CD4-positive, alpha-beta T cell treated with Interleukin-1 beta for 1 hour (primary cell): ENCODE measurements at regions not wholly inside any gene's neighbourhood (a gene's known extent, or its start where the extent isn't known, plus 50 kb on each side); places are given as distances from the start of the nearest gene placed in this dataset.

Experiments
- DNase-seq, 2 donors: peaks; one replicate each; pipeline ENCODE4 v3.0.0-alpha.2; 2020 to 2022

DNA sequence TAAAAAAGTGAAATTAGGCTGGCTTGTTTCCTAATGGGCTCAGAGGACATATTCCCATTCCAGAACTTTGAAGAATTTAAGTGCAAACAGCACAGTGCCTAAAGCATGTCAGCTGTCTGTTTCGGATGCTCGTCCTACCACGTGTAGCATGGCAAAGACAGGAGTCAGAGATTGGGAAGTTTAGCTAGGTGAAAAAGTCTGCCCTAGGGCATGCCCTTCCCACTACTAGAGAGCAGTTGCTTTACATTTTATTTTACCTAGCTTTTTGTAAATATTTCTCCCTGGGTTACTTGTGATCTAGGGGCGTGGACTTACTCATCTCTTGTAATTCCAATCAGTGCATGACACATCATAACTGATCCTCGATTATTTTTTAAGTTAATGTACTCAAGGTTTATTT, 111.1 kb downstream of the LMO4 start:
- DNase-seq = no peak

DNA sequence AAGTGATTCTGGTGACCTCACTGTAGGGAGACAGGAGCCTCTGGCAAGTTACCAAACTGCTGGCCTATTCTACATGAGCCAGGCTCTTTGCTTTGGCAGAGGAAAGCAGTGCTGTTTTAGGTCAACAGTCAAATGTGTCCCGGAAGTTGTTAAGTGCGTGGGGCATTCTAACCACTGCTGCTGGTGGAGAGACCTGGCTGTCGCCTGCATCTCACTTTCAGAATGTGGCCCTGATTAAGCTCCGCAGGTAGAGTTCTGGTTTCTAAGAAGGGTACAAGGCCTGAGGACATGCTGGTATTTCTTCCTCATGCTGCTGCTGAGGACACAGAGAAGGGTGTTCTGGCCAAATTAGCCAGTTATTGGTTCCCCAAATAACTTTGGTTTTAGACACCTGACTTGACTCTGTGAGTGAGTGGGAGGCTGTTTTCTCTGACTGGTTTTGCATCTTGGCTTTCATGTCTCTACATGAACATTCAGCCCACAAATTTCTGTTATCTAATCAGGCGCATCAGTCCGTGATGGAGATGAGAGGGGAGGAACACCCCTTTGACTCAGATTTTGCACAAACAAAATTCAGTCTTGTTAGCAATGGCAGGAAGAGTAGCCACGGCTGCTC, 120.8 kb downstream of the LMO4 start:
- DNase-seq = peak; percentile 12 to 25

DNA sequence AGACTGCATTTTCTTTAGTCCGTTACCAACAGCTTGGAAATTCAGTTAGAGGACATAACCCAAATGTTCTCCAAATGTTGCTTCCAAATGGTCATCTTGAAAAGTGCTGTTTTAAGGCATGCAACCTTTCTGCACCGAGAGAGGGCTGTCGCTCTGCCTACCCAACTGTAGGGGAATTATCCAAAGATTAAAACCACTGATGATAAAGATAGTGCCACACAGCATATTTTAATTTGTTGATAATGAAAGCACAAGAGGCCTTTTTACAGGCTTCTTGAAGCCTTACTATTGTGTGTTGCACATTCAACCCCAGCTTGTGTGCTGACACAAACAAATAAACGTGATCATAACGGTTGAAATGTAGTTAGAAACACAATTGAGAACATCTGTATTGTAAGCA, 121.5 kb downstream of the LMO4 start:
- DNase-seq = no peak

DNA sequence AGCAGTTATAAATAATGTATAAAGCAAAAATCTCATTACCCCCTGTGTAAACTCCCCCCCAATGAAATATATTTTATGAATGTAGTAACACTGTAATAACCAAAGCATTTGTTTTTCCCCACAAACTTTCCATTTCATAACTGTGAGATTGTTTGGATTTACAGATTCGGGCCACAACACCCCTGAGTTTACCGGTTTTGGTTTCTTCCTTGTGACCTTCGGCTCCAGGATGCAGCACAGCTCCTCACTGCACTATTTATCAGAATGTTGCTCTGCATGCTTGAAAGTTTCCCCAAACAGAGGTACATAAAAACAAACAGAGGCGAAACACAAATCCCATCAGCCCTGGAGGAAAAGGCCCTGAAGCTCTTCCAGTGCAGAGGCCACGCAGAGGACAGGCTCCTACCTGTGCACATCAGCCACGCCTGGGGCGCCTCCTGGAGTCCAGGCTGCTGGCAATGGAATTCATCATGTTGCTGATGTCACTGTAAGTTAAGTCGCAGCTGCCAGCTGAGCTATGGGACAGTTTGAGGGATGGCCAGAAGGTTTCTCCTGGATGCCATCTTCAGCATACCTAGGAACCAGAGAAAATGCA, 122.0 kb downstream of the LMO4 start:
- peak in 1 of 2 donors; percentile 33 for DNase-seq

DNA sequence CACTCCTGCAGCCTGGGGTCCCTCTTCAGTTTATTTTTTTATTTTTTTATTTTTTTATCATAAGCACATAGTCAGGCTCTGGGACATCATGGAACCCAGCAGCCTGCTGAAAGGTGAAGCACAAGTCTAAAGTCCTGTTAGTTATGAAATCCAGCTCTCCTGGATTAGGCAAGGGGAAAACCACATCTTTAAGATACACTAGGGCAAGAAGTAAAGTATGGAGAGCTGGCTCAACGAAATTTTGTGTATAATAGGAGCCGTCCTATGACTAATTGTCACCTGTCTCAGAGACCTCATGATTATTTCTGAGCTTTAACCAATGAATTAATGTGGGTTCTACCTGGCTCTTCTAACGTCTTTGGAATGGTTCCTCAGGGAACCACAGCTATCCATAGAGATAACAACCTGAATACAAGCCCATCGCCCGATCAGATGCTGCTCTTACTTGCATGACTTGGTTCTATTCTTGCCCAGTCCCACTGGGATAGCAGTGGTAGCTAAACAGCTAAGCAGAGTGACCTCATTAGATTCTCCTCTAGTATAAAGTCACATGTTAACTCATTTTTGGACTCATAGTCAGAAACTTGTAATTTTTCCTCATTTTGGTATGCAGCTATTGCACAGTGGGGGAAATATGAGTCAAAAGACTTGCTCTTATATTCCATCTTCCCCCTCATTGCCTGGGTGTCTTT, 122.7 kb downstream of the LMO4 start:
- DNase-seq = no peak

DNA sequence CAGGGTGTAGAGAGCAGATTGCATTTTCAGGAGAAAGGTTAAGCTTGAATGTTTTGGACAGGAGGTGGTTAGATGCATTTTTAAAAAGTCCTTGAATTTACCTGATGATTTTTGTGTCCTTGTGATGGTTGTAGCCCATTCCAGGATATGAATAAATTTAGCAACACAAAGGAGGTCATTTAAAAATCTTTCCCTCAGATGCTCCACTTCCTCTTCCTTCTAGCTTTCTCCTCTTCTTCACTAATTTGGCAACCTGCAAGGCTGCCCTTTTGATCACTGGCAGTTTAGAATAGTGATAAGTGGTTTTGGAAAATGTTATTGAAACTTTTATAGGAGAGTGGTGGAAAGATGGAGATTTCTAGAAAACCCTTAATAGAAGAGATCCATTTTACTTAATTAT, 124.0 kb downstream of the LMO4 start:
- DNase-seq = no peak

DNA sequence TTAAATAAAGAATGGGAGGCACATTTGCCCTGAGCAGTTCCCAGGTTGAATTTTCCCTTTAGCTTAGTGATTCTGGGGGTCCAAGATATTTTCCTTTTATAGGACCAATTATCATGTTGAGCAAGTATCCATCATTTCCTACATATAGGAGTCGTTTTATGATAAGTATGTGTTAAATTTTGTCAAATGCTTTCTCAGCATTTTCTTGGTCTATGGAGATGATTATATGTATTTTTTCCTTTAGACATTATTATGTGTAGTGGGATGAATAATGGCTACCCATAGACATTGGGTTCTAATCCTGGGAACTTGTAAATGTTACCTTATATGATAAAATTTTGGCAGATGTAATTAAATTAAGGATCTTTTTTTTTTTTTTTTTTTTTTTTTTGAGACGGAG, 128.7 kb downstream of the LMO4 start:
- DNase-seq = no peak

DNA sequence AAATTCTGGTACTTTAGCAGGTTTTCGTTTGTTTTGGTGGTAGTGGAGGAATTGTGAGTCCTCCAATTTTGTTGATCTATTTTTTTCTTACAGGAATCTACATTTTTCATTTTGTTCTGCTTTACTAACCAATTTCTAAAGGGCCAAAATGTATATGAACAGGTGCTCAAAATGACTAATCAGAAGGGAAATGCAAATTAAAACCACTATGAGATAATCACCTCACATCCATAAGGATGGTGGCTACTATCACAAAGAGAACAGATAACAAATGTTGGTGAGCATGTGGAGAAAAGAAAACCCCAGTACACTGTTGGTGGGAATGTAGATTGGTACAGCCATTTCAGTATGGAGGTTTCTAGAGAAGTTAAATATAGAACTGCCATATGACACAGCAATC, 134.2 kb downstream of the LMO4 start:
- no peak for DNase-seq

DNA sequence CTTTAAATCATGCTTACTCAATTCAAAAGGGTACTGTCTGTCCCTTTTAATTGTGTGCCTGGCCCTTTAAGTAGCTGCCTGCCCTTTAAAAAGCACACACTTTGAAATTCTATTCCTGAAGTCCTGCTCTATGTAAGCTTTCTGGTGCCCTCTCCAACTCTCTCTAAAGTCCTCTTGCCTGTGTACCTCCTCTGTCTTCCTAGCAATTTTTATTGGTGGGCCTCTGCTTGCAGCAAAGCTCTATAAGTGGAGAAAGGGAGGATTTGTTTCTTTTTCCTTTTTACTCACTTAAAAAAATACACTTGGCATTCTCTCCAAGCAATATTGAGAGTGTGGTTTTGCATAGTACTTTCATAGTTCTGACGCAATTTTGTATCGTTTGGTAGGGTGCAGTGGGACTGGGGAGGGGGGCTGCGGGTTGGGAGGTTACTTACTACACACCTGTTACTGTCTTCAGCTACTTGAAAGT, 135.4 kb downstream of the LMO4 start:
- DNase-seq = no peak

DNA sequence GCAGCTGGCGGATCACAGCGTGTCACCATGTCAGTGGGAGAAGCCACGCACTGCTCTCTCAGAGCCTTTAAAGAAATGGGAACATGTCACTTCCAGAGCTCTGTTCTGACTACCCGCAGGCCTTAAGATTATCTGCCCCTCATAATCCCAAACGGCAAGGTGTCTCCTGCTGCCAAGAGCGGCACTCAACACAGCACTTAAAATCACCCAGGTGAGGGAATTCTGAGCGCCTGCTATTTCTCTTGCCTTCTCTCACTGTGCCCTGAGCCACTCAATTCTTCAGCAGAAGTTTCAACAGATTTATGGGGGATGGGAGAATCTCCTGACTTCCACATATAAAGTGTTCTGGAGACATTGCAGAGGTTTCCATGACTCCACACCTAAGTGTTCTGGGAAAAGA, 137.9 kb downstream of the LMO4 start:
- DNase-seq = no peak

DNA sequence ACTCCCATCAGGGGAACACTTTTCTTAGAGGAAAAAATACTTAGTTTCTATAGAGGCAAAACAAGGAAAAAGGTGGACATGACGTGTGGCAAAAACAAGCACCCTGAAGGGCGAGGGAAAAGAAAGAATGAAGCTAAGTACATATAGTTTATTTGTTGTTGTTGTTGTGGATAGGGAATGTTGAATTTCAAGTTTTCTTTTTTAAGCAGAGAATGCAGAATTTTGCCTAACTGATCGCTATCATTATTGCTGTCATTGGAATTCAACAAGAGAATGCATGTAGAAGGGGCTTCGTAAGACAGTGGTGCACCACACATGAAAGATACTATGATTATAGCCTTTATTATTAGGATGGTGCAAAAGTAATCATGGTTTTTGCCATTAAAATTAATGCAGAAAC, 144.0 kb downstream of the LMO4 start:
- no peak for DNase-seq

DNA sequence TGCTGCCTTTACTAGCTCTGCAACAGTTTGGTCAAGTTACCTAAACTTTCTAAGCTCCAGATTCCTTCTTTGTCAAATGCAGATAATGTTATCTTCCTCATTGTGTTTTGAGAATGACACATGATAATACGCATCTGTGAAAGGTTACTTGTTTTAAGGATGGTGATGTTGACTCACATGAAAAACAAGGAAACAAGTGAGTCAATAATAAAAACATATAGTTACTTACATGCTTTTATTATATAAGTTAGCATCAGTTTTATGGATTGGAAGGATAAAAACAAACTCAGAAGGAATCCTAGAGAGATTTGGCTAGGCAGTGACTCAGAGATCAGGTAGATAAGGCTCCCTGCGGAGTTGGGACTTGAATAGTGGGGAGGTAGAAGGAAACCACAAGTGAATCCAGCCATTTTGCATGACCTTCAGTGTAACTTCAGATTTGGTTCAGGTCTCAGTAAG, 144.6 kb downstream of the LMO4 start:
- no peak for DNase-seq

DNA sequence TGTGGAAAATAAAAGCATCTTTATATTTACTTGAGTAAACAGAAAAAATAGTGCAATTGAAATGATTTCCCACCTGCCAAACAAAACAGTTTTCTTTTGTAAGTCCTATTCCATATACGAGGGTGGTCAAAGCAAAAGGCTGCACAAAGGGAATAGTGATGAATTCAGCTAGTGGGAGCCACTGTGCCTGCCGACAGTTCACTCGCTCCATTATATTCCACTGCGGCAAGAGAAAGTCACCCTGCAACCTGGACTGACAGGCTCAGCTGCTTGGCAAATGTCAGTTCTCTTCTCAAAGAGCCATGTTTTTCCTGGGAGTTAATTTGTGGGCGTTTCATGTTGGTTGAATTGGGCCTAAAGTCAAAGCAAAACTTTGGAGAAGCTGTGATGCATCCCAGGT, 145.4 kb downstream of the LMO4 start:
- DNase-seq = no peak

DNA sequence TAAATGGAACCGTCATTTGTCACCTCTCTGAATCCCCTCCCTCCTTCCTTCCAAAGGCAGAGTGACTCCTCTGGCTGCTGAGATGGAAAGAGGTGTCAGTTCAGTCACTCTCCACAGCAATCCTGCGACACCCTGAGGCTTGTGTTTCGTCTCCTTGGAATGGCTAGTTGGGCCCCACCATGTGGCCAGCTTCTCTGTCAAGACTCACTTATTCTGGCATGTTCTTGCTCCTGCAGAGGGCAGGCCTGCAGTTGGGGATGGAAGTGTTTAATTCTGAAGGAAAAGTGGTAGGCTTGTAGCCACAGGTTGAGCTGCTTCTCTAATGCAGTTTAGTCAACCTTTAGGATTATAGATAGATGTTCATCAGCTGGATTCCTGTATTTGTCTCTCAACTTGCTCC, 149.6 kb downstream of the LMO4 start:
- DNase-seq = no peak

DNA sequence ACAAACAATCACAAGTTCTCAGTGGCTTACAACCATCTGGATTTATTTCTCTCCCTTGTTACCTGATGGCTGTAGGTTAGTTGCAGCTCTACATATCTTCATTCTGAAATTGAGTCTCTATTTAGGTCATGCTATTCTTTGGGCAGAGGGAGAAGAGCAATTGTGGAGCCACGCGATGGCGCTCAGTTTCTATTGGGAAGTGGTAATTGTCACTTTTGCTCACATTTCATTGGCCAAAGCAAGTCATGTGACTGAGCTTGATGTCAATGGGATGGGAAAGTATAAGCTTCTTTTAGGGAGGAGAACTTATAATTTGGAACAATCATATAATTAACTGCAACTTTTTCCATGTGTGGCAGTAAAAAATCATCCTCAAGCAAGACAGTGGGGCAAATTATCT, 166.5 kb downstream of the LMO4 start:
- DNase-seq = no peak

DNA sequence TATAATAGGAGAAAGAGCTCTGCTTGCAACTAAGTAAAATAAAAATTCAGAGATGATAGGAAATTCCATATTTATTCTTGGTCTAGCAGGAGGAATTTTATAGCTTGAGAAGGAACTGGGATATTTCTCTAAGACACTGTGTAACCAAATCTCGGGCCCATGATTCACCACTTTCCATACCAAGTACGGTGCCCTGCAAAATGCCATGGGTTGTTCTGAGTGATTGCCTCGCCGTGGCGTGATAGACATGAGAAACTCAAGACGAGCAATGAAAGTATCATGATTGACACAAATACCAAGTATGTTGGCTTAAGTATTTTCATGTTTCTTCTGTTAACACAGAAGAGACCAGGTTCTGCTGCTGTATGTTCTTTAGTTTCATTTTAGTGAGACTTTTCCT, 167.2 kb downstream of the LMO4 start:
- DNase-seq = no peak

DNA sequence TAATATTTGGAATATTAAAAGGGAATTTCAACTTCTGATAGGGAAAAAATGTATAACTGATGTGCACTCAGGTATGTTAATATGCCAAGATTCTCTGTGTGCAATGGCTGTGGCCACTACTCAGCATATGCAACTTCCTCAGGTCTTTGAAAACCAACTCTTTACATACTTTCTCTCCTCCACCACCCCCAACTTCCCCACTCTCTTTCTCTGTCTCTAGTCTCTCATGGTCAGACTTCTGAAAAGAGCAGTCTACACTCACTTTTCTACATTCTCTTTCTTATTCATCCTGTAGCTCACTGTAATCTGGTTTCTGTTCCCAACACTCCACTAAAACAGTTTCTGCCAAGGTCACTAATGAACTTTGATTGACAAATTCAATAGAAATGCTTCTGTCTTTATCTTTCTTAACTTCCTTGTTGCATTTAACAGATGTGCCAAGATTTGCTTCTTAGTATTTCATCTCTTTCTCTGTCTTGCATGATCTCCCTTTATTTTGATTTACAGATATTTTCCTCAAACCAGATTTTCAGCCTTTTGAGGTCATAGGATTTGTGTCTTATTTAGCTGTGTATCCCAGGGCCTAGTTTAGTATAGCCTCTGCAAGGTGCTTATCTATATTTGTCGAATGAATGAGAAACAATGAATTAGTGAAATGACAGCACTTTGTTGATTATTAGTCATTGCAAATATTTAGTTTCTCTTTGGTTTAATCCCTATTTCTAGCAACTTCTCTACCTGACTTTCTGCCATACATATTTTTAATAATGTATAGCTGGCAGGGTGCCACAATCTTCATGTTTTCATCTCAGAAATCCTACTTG, 168.9 kb downstream of the LMO4 start:
- no peak for DNase-seq

DNA sequence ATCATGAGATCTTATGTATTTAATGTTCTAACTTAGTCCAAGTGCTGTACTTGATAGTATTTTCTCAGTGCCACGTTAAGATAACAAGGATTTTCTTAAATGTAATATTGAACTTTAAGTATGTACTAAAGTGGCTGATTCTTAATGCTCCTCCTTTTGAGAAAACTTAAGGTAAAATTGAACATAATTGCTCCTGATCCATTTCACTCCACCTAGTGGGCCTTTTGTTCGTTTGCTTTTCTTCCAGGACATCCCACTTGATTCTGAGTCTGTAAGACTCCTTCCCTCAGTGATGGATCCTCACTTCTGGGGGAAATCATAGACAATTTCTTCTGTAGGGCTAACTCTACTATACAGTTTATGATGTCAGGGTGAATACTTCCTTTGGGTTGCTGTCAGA, 173.1 kb downstream of the LMO4 start:
- DNase-seq = no peak

DNA sequence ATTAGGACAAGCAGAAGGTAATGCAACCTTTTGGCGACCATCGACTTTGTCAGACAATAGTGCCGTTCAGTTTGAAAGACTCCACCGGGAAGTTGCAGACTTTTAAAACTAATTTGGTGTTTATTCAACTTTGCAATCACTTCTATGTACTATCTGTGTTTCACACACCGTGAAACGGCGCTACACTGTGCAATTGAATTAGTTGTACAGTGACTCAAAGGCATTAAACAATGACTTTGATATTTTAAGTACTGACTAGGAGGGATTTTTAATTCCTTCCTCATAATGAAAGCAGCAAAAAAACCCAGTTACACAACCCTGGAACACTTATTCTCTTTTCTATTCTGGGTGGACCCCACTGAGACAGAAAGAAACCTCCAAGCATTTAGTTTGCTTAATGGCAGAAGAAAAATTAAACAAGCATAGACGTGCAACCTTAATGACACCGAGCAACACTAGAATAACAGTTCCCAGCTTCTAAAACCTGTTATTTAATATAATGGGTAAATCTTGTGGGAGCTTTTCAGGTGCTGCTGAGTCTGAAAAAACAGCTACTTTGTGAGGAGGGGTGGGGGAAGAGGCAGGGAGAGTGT, 176.8 kb downstream of the LMO4 start:
- no peak for DNase-seq

DNA sequence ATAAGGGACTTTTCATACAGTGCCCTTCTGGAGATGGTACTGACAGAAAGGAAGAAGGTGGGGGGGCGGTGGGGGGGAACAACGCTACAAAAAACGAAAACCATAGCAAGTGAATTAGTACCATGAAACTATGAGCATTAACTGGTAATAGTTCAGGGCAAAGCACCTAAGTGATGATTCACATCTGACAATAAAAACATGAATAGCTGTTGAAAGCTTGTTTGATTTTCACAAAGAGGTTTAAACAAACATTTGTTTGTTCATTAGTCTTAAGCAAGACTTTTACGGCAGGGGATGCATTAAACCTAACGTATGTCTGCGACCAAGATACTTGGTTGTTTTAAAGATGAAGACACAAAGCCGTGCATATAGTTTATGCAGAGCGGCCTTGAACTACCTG, 177.5 kb downstream of the LMO4 start:
- DNase-seq = no peak

DNA sequence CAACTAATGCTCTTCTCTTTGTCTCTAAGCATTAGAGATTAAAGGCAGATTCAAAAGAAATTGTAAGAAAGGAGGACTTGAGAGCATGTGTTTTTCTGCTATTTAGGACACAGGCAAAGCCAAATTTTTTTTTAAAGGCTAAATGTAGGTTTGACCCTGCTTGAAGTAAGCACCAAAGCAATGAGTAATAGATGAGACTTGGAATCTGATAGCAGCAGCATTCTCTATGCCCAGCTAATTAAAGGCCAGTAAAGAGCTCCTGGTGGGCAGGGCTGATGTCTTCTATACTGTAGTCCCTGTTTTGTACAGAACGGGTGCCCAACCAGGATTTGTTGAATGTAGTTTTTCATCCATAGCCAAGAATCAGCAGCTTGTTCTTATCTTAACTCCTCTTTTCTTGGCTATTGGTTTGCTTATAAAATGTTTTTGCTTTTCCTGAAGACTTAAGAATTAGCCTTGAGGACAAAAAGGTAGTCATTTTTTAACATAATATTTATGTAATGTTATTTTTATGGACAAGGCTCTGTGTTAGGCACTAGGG, 179.6 kb downstream of the LMO4 start:
- no peak for DNase-seq

DNA sequence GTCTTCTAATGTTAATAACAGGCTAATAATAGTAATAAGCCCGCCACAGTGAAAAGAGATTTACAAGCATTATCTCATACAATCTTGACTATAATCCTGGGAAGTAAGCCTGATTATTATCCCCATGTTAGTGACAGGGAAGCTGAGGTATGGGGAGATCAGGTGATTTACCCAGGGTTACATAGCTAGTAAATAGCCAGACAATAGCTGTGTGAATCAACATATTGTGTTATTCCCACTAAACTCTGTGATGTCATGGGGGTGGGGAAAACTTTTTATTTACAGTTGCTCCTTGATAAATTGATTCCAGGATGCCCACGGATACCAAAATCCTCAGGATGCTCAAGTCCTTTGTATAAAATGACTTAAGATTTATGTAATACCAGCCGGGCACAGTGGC, 181.9 kb downstream of the LMO4 start:
- DNase-seq = no peak

DNA sequence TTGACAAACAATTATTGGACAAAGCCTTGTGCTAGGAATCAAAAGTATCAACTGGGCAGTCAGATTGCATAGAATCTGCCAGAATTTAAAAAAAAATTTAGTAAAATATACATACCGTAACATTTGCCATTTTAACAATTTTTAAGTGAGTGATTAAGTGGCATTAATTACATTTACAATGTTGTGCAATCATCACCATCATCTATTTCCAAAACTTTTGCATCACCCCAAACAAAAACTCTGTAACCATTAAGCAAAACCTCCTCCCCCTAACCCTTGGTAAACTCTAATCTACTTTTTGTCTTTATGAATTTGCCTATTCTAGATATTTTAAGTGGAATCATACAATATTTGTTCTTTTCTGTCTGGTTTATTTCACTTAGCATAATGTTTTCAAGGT, 182.8 kb downstream of the LMO4 start:
- DNase-seq = no peak
